ENCODE measurements at regions not wholly inside any gene's neighbourhood (a gene's known extent, or its start where the extent isn't known, plus 50 kb on each side); places are given as distances from the start of the nearest gene placed in this dataset.

DNA sequence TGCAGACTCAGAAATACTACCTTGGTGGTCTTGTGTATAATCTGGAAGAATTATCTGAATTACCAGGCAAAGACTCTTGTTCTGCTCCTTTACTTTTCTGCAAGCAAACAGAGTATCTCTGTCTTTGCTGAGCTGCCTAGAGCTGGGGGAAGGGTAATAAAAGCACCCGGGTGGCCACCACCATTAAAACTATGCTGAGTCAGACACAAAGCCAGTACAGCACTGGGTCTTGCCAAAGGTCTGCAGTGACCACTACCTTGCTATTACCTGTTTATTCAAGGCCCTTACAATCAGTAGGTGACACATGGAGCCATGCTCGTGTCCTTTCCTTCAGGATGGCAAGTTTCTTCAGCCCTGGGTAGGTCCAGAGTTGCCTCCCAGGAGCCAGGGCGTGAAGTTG lies 420.6 kb upstream of the CNTN5 start:
- TF ChIP-seq, protein P1, sequence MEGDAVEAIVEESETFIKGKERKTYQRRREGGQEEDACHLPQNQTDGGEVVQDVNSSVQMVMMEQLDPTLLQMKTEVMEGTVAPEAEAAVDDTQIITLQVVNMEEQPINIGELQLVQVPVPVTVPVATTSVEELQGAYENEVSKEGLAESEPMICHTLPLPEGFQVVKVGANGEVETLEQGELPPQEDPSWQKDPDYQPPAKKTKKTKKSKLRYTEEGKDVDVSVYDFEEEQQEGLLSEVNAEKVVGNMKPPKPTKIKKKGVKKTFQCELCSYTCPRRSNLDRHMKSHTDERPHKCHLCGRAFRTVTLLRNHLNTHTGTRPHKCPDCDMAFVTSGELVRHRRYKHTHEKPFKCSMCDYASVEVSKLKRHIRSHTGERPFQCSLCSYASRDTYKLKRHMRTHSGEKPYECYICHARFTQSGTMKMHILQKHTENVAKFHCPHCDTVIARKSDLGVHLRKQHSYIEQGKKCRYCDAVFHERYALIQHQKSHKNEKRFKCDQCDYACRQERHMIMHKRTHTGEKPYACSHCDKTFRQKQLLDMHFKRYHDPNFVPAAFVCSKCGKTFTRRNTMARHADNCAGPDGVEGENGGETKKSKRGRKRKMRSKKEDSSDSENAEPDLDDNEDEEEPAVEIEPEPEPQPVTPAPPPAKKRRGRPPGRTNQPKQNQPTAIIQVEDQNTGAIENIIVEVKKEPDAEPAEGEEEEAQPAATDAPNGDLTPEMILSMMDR (IDR thresholded peaks at IDR 0.05) = no peak
- no peak for TF ChIP-seq EZH2 (IDR thresholded peaks at IDR 0.05; ENCODE audit: borderline replicate concordance, insufficient read depth, low read depth, low read length, poor library complexity, severe bottlenecking)
